ENCODE measurements at regions not wholly inside any gene's neighbourhood (a gene's known extent, or its start where the extent isn't known, plus 50 kb on each side); places are given as distances from the start of the nearest gene placed in this dataset.

DNA sequence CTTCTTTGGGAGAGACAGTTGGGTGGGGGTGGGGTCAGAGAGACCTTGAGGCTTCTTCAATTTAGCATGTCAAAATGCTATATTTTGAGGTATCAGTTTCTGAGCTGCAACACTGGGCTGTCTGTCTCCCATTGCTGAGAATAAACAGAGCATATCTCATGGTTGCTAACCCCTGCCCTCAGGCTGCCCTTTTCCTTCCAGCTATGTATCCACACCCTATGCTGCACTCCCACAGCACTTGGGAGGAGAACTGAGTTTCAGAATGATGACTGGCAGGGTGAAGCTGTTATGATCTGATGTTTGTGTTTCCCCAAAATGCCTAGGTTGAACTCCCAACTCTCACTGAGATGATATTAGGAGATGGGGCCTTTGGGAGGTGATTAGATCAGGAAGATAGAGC is 794.0 kb downstream of the RNF144A start:
- TF ChIP-seq, protein P1, sequence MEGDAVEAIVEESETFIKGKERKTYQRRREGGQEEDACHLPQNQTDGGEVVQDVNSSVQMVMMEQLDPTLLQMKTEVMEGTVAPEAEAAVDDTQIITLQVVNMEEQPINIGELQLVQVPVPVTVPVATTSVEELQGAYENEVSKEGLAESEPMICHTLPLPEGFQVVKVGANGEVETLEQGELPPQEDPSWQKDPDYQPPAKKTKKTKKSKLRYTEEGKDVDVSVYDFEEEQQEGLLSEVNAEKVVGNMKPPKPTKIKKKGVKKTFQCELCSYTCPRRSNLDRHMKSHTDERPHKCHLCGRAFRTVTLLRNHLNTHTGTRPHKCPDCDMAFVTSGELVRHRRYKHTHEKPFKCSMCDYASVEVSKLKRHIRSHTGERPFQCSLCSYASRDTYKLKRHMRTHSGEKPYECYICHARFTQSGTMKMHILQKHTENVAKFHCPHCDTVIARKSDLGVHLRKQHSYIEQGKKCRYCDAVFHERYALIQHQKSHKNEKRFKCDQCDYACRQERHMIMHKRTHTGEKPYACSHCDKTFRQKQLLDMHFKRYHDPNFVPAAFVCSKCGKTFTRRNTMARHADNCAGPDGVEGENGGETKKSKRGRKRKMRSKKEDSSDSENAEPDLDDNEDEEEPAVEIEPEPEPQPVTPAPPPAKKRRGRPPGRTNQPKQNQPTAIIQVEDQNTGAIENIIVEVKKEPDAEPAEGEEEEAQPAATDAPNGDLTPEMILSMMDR (conservative IDR thresholded peaks at IDR 0.05; ENCODE audit: low read depth, low read length), result no peak
- Histone ChIP-seq H3K27ac (no peak overlapping the region), H3K36me3 (ENCODE audit: insufficient read depth) (no peaks in the 10 kb centered on the region), H3K4me1 (ENCODE audit: low read depth, poor library complexity, severe bottlenecking) (no peaks in the 10 kb centered on the region), H3K27me3 (ENCODE audit: insufficient read depth, low read depth) (no peaks in the 10 kb centered on the region), H3K4me2 (no peak overlapping the region), H2AFZ (ENCODE audit: low read depth) (no peak overlapping the region), H3K4me3 (IDR thresholded peaks at IDR 0.05; ENCODE audit: insufficient read depth, low read depth, low read length) (no peak overlapping the region), H3K9ac (no peak overlapping the region), H3K79me2 (ENCODE audit: insufficient read depth, low read depth) (no peaks in the 10 kb centered on the region), H4K20me1 (ENCODE audit: insufficient read depth) (no peaks in the 10 kb centered on the region)

DNA sequence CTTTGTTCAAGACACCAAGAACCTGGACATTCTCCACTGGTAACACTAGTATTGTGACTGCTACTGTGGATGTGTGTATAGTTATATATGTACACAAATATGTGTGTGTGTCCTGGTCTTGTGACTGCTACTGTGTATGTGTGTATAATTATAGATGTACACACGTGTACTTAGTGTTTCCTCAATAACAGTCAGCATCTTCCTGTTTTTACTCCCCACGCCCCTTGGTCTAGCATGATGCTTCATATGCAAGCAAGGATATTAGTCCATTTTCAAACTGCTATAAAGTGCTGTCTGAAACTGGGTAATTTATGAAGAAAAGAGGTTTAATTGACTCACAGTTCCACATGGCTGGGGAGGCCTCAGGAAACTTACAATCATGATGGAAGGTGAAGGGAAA is 802.7 kb downstream of the RNF144A start:
- Histone ChIP-seq H3K4me2 (no peak overlapping the region), H3K4me3 (IDR thresholded peaks at IDR 0.05; ENCODE audit: insufficient read depth, low read depth, low read length) (no peak overlapping the region), H3K79me2 (ENCODE audit: insufficient read depth, low read depth) (no peaks in the 10 kb centered on the region), H3K27ac (no peak overlapping the region), H3K27me3 (ENCODE audit: insufficient read depth, low read depth) (no peaks in the 10 kb centered on the region), H3K9ac (no peak overlapping the region), H3K4me1 (ENCODE audit: low read depth, poor library complexity, severe bottlenecking) (no peaks in the 10 kb centered on the region), H4K20me1 (ENCODE audit: insufficient read depth) (no peaks in the 10 kb centered on the region), H3K36me3 (ENCODE audit: insufficient read depth) (no peaks in the 10 kb centered on the region), H2AFZ (ENCODE audit: low read depth) (no peak overlapping the region)
- TF ChIP-seq, protein P1 (conservative IDR thresholded peaks at IDR 0.05; ENCODE audit: low read depth, low read length), result no peak

DNA sequence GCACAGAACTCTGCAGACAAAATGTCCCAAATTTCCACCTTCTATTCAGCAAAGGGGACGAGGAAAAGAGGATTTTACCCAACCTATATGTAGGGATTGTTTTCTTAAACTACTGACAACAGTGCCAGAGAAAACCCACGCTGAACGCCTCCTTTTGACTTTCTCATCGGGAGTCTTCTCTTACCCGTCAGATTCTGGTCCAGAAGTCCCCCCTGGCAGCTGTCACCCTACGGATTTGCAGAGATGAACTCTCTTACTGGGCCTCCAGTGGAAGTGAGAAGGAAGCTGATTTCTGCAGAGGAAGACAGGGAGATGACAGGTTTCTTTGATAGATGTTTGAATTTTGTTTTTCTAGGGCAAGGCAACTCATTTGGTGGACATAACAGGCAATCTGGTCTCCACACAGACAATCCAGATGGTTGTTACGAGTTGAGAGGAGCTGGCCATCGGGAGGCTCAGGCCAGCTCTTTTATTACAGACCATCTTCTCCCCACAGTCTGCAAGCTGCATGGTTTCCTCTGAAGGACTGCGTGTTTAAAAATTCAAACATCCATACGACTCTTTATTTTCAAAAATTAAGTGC is 804.3 kb downstream of the RNF144A start:
- Histone ChIP-seq H4K20me1 (ENCODE audit: insufficient read depth) (no peaks in the 10 kb centered on the region), H3K9ac (no peak overlapping the region), H3K79me2 (ENCODE audit: insufficient read depth, low read depth) (no peaks in the 10 kb centered on the region), H3K36me3 (ENCODE audit: insufficient read depth) (no peaks in the 10 kb centered on the region), H2AFZ (ENCODE audit: low read depth) (no peak overlapping the region), H3K4me3 (IDR thresholded peaks at IDR 0.05; ENCODE audit: insufficient read depth, low read depth, low read length) (no peak overlapping the region), H3K27ac (no peak overlapping the region), H3K4me2 (no peak overlapping the region), H3K4me1 (ENCODE audit: low read depth, poor library complexity, severe bottlenecking) (peaks cover 10% of the 10 kb centered on the region), H3K27me3 (ENCODE audit: insufficient read depth, low read depth) (no peaks in the 10 kb centered on the region)
- TF ChIP-seq, protein P1 (conservative IDR thresholded peaks at IDR 0.05; ENCODE audit: low read depth, low read length), result no peak

DNA sequence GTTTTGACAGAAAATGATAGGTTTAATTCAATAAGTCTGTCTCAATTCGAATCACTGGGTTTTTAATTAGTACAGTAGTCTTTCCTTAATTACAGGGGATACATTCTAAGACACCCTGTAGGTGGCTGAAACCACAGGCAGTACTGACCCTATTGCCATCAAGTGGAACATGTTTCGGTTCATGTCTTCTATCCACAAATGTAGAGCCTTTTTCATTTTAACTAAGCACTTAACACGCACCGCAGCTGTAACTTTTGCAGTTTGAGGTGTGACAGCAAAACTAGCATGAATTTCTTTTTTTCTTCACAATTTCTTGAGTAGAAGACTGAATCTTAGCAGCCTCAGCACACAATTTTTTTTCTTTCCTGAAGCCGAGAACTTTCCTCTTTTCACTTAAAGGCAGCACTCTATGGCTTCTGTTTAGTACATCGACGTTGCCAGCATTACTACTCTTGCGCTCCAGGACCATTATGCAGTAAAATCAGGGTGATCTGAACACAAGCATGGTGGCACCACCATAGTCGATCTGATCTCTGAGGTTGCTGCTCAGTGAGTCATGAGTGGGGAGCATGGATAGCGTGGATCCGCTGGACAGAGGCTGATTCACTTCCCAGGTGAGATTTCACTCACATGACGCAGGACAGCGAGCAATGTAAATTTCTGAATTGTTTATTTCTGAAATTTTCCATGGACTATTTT is 805.1 kb downstream of the RNF144A start:
- TF ChIP-seq, protein P1 (conservative IDR thresholded peaks at IDR 0.05; ENCODE audit: low read depth, low read length), result no peak
- H3K79me2 ChIP-seq (ENCODE audit: insufficient read depth, low read depth), result no peaks in the 10 kb centered on the region
- H4K20me1 ChIP-seq (ENCODE audit: insufficient read depth), result no peaks in the 10 kb centered on the region
- no peak overlapping the region for H3K27ac ChIP-seq
- H3K4me2 ChIP-seq, result no peak overlapping the region
- no peak overlapping the region for H2AFZ ChIP-seq (ENCODE audit: low read depth)
- no peak overlapping the region for H3K4me3 ChIP-seq (IDR thresholded peaks at IDR 0.05; ENCODE audit: insufficient read depth, low read depth, low read length)
- no peaks in the 10 kb centered on the region for H3K36me3 ChIP-seq (ENCODE audit: insufficient read depth)
- H3K27me3 ChIP-seq (ENCODE audit: insufficient read depth, low read depth), result no peaks in the 10 kb centered on the region
- no peak overlapping the region for H3K9ac ChIP-seq
- peaks cover 10% of the 10 kb centered on the region for H3K4me1 ChIP-seq (ENCODE audit: low read depth, poor library complexity, severe bottlenecking)

Measured in KMS-11 (cell line).